Trophoblast cell (in vitro differentiated cells and primary cell): ENCODE measurements at regions not wholly inside any gene's neighbourhood (a gene's known extent, or its start where the extent isn't known, plus 50 kb on each side); places are given as distances from the start of the nearest gene placed in this dataset.

Experiments
- DNase-seq, 2 donors: peaks; one replicate each; pipeline ENCODE4 v3.0.0-alpha.2; 2016
- H2AFZ ChIP-seq: 2 replicates; pipeline ENCODE4 v1.6.1; 2013; ENCODE audit warnings: low read length, moderate library complexity, mild to moderate bottlenecking; ENCODE audit not compliant: insufficient read depth, poor library complexity
- H2AK5ac ChIP-seq: 2 replicates; pipeline ENCODE4 v1.6.1; 2013; ENCODE audit warnings: mild to moderate bottlenecking, low read length
- H2BK120ac ChIP-seq: 2 replicates; pipeline ENCODE4 v1.6.1; 2013; ENCODE audit warnings: low read length, mild to moderate bottlenecking, moderate library complexity; ENCODE audit not compliant: insufficient read depth, poor library complexity
- H2BK12ac ChIP-seq: 2 replicates; pipeline ENCODE4 v1.6.1; 2013; ENCODE audit warnings: mild to moderate bottlenecking, low read length, moderate library complexity
- H2BK5ac ChIP-seq: 2 replicates; pipeline ENCODE4 v1.6.1; 2013; ENCODE audit warnings: low read length, low read depth, moderate library complexity, mild to moderate bottlenecking; ENCODE audit not compliant: poor library complexity
- H3K14ac ChIP-seq: 2 replicates; pipeline ENCODE4 v1.6.1; 2013; ENCODE audit warnings: mild to moderate bottlenecking, low read length
- H3K18ac ChIP-seq: 2 replicates; pipeline ENCODE4 v1.6.1; 2013; ENCODE audit warnings: mild to moderate bottlenecking, low read length
- H3K23ac ChIP-seq: 2 replicates; pipeline ENCODE4 v1.6.1; 2013; ENCODE audit warnings: low read length
- H3K27ac ChIP-seq: 2 replicates; pipeline ENCODE4 v1.5.1; 2013; ENCODE audit warnings: low read depth, mild to moderate bottlenecking, inconsistent platforms, low read length, moderate library complexity
- H3K27me3 ChIP-seq: 2 replicates; pipeline ENCODE4 v1.6.1; 2013; ENCODE audit warnings: inconsistent platforms, mild to moderate bottlenecking, low read length, moderate library complexity; ENCODE audit not compliant: insufficient read depth
- H3K36me3 ChIP-seq, 2 experiments: 1 replicate in 1 of 2; 2 replicates in 1 of 2; pipeline ENCODE4 v1.6.1; 2013; ENCODE audit warnings: low read length in 2 of 2, mild to moderate bottlenecking in 2 of 2, moderate library complexity in 1 of 2; ENCODE audit not compliant: insufficient read depth in 2 of 2, control insufficient read depth in 1 of 2
- H3K4ac ChIP-seq: 2 replicates; pipeline ENCODE4 v1.6.1; 2013; ENCODE audit warnings: low read depth, mild to moderate bottlenecking, low read length, moderate library complexity
- H3K4me1 ChIP-seq, 2 experiments: 1 replicate in 1 of 2; 2 replicates in 1 of 2; pipeline ENCODE4 v1.6.1; 2013; ENCODE audit warnings: low read length in 2 of 2, mild to moderate bottlenecking in 2 of 2, moderate library complexity in 1 of 2; ENCODE audit not compliant: insufficient read depth in 2 of 2, control insufficient read depth in 1 of 2
- H3K4me2 ChIP-seq: 2 replicates; pipeline ENCODE4 v1.6.1; 2013; ENCODE audit warnings: inconsistent platforms, mild to moderate bottlenecking, low read length, moderate library complexity
- H3K4me3 ChIP-seq: 2 replicates; pipeline ENCODE4 v1.5.1; 2013; ENCODE audit warnings: mild to moderate bottlenecking, low read depth, low read length, inconsistent platforms
- H3K79me1 ChIP-seq: one replicate; pipeline ENCODE4 v1.6.1; 2013; ENCODE audit warnings: low read length
- H3K79me2 ChIP-seq: 2 replicates; pipeline ENCODE4 v1.6.1; 2013; ENCODE audit warnings: low read length, mild to moderate bottlenecking; ENCODE audit not compliant: control insufficient read depth, insufficient read depth, poor library complexity
- H3K9ac ChIP-seq: 2 replicates; pipeline ENCODE4 v1.6.1; 2013; ENCODE audit warnings: mild to moderate bottlenecking, low read length
- H3K9me3 ChIP-seq: 2 replicates; pipeline ENCODE4 v1.6.1; 2013; ENCODE audit warnings: low read depth, mild to moderate bottlenecking, control low read depth, inconsistent platforms, low read length; ENCODE audit not compliant: insufficient read depth
- H4K12ac ChIP-seq: 2 replicates; pipeline ENCODE4 v1.6.1; 2013; ENCODE audit warnings: low read depth, mild to moderate bottlenecking, low read length, moderate library complexity
- H4K8ac ChIP-seq: 2 replicates; pipeline ENCODE4 v1.6.1; 2013; ENCODE audit warnings: low read depth, mild to moderate bottlenecking, low read length, moderate library complexity
- H4K91ac ChIP-seq: one replicate; pipeline ENCODE4 v1.6.1; 2013; ENCODE audit warnings: low read depth, mild to moderate bottlenecking, low read length, moderate library complexity
- WGBS: extraction: QIAGEN DNeasy Blood & Tissue Kit; methylation state at CpG from one replicate; pipeline ENCODE4 v1.1.7; 2013; ENCODE audit warnings: missing lambda C conversion rate; ENCODE audit not compliant: insufficient read length, insufficient coverage; ENCODE audit errors: extremely low coverage; 5-methylcytosine and 5-hydroxymethylcytosine counted together

DNA sequence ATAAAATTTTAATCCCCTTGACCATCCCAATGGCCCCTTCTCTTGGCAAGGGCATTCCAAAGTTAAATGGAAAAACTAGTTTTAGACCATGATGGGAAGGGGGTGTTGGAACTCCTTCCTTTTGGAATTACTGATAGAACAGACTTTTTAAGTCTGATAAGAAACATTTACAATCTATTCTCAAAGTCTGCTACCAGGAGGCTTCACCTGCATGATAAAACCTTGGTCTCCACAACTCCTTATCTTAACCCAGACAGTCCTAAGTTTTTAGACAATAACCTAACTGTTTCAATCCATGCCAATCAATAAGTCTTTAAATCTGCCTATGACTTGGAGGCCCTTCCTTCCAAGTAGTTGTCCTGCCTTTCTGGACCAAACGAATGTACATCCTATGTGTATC is 63.9 kb upstream of the PGRMC2 start:
- Histone ChIP-seq H2BK120ac (peak overlapping the region; percentile 45), H3K14ac (no peak overlapping the region), H4K12ac (no peak overlapping the region), H2BK12ac (peak overlapping the region; percentile 78), H3K4me1 (peaks cover 8 to 20% of the 10 kb centered on the region in 2 experiments), H3K23ac (no peak overlapping the region), H3K9ac (no peak overlapping the region), H3K18ac (no peak overlapping the region), H3K79me2 (no peaks in the 10 kb centered on the region), H4K91ac (no peak overlapping the region), H3K4me3 (no peak overlapping the region), H4K8ac (peak overlapping the region; percentile 10), H3K4me2 (no peak overlapping the region), H3K27ac (no peak overlapping the region), H3K36me3 (no peaks in the 10 kb centered on the region), H2AFZ (no peak overlapping the region), H3K9me3 (peaks cover 1% of the 10 kb centered on the region), H2BK5ac (no peak overlapping the region), H3K4ac (no peak overlapping the region), H3K27me3 (no peaks in the 10 kb centered on the region), H3K79me1 (peaks cover 39% of the 10 kb centered on the region), H2AK5ac (no peak overlapping the region)
- DNase-seq, result no peak
- no CpG with 5 or more reads among the region's 1 CpG for WGBS

DNA sequence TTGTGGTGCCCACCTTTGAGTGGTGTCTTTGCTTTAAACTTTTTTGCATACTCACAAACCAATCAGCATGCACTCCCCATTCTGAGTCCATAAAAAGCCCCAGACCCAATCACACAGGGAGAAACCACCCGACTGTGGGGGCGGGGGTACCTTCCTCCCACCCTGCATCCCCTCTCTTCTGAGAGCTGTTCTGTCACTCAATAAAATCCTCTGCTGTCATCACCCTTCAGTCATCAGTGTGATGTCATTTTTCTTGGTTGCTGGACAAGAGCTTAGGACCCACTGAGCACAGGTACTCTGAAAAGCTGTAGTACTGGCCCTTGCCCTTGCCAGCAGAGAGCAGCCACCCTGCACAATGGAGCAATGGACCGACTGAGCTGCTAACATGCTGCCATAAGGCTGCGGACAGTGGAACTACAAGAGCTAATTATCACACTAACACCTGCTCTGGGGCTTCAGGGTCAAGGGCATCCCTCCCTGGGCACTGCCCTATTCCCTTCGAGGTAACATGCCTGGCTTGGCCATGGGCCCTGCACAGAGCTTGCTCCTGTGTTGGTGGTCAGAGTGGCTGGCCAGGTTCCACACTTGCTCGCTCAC is 62.9 kb upstream of the PGRMC2 start:
- peaks cover 8 to 17% of the 10 kb centered on the region in 2 experiments for H3K4me1 ChIP-seq
- WGBS, result no CpG with 5 or more reads among the region's 6 CpGs
- peak overlapping the region; percentile 74 for H2BK120ac ChIP-seq
- H3K9ac ChIP-seq, result no peak overlapping the region
- no peak overlapping the region for H3K23ac ChIP-seq
- peaks cover 1% of the 10 kb centered on the region for H3K9me3 ChIP-seq
- H4K12ac ChIP-seq, result no peak overlapping the region
- no peak overlapping the region for H3K27ac ChIP-seq
- peak overlapping the region; percentile 5 for H3K18ac ChIP-seq
- DNase-seq, result no peak
- no peak overlapping the region for H3K4me3 ChIP-seq
- peak overlapping the region; percentile 83 for H4K91ac ChIP-seq
- H2AFZ ChIP-seq, result no peak overlapping the region
- no peak overlapping the region for H4K8ac ChIP-seq
- H2BK12ac ChIP-seq, result peak overlapping the region; percentile 68
- H3K4ac ChIP-seq, result peak overlapping the region; percentile 42
- peak overlapping the region; percentile 46 for H3K14ac ChIP-seq
- H2BK5ac ChIP-seq, result peak overlapping the region; percentile 67
- H3K79me2 ChIP-seq, result no peaks in the 10 kb centered on the region
- no peaks in the 10 kb centered on the region for H3K36me3 ChIP-seq
- no peak overlapping the region for H3K4me2 ChIP-seq
- peak overlapping the region; percentile 77 for H2AK5ac ChIP-seq
- no peaks in the 10 kb centered on the region for H3K27me3 ChIP-seq
- H3K79me1 ChIP-seq, result peaks cover 35% of the 10 kb centered on the region

DNA sequence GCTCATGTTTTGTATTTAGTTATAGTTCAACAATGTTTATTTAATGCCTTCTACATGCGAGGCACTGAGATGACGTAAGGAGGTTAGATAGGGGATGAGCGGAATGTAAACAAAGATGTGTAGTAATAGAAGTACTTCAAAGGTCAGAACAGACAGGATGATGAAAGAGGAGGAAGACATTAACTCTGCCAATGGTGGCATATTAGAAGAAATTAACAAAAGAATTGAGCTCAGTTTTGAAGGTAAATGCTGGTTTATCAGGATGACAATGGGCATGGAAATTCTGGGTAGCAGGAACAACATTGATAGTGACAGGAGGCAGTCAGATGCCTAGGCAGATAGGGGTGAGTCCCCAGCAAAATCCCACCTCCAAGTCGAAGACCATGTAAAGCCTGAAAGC is 62.3 kb upstream of the PGRMC2 start:
- peak overlapping the region; percentile 87 for H2AK5ac ChIP-seq
- DNase-seq, result peak; percentile 44 to 90
- H4K8ac ChIP-seq, result no peak overlapping the region
- peak overlapping the region; percentile 74 for H2BK120ac ChIP-seq
- no peak overlapping the region for H2AFZ ChIP-seq
- peak overlapping the region; percentile 60 for H3K4ac ChIP-seq
- peaks cover 28% of the 10 kb centered on the region for H3K79me1 ChIP-seq
- H3K79me2 ChIP-seq, result no peaks in the 10 kb centered on the region
- no peak overlapping the region for H3K27ac ChIP-seq
- peaks cover 5 to 11% of the 10 kb centered on the region in 2 experiments for H3K4me1 ChIP-seq
- peak overlapping the region; percentile 67 for H2BK5ac ChIP-seq
- peak overlapping the region; percentile 4 for H3K14ac ChIP-seq
- H3K4me2 ChIP-seq, result no peak overlapping the region
- H3K9ac ChIP-seq, result no peak overlapping the region
- H3K23ac ChIP-seq, result no peak overlapping the region
- H2BK12ac ChIP-seq, result peak overlapping the region; percentile 68
- H3K18ac ChIP-seq, result peak overlapping the region; percentile 38
- H3K27me3 ChIP-seq, result no peaks in the 10 kb centered on the region
- H4K12ac ChIP-seq, result no peak overlapping the region
- peak overlapping the region; percentile 84 for H4K91ac ChIP-seq
- peaks cover 1% of the 10 kb centered on the region for H3K9me3 ChIP-seq
- H3K36me3 ChIP-seq, result no peaks in the 10 kb centered on the region
- H3K4me3 ChIP-seq, result no peak overlapping the region
- no CpG with 5 or more reads among the region's 4 CpGs for WGBS

DNA sequence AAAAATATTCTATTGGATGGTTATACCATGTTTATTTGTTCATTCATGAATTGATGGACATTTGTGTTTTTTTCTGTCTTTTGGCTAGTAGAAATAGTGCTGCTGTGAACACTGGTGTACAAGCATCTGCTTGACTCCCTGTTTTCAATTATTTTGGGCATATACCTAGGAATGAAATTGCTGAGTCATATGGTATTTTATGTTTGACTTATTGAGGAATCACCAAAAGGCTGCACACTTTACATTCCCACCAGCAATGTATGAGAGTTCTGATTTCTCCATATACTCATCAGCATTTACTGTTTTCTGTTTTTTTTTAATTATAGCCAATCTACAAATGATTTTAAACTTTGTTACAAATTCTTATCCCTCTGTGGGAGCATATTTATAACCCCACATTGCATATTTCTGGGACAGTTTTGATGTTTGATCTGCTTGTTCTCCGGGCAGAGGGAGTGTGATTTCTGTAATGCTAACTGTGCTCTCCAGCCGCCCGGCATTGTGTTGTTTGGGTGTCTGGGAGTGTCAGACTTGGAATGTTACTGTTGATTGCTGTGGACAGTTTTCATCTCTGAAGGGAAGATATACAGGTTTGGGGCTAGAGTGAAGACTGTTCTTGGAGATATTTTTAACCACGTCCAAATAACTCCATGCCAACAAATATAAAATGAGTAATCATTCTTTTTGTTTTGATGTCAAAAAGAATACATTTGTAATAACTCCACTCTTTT is 60.5 kb upstream of the PGRMC2 start:
- H2AK5ac ChIP-seq, result no peak overlapping the region
- no peak overlapping the region for H3K23ac ChIP-seq
- no peak overlapping the region for H2BK120ac ChIP-seq
- no peak overlapping the region for H2BK12ac ChIP-seq
- no peaks in the 10 kb centered on the region for H3K79me2 ChIP-seq
- H3K4me3 ChIP-seq, result no peak overlapping the region
- no CpG with 5 or more reads among the region's 4 CpGs for WGBS
- no peaks in the 10 kb centered on the region for H3K36me3 ChIP-seq
- no peak overlapping the region for H4K8ac ChIP-seq
- H3K9ac ChIP-seq, result no peak overlapping the region
- H4K91ac ChIP-seq, result peak overlapping the region; percentile 18
- H3K9me3 ChIP-seq, result peaks cover 1% of the 10 kb centered on the region
- peaks cover 7 to 9% of the 10 kb centered on the region in 2 experiments for H3K4me1 ChIP-seq
- DNase-seq, result no peak
- peaks cover 19% of the 10 kb centered on the region for H3K79me1 ChIP-seq
- peak overlapping the region; percentile 13 for H3K4me2 ChIP-seq
- no peak overlapping the region for H3K4ac ChIP-seq
- no peaks in the 10 kb centered on the region for H3K27me3 ChIP-seq
- H4K12ac ChIP-seq, result no peak overlapping the region
- no peak overlapping the region for H3K14ac ChIP-seq
- peak overlapping the region; percentile 82 for H3K27ac ChIP-seq
- H2AFZ ChIP-seq, result no peak overlapping the region
- no peak overlapping the region for H3K18ac ChIP-seq
- H2BK5ac ChIP-seq, result no peak overlapping the region
